CD14-positive monocyte (primary cell): ENCODE measurements at regions not wholly inside any gene's neighbourhood (a gene's known extent, or its start where the extent isn't known, plus 50 kb on each side); places are given as distances from the start of the nearest gene placed in this dataset.
"Not testable (repeated sequence)": the region's sequence is repeated elsewhere in the genome, so short reads cannot be mapped to it uniquely, and the experiment has no call there.

Experiments used
- DNase-seq, 3 donors: peaks; one replicate each; pipeline ENCODE4 v3.0.0-alpha.2; 2011 to 2022
- H2AFZ ChIP-seq: 2 replicates; pipeline ENCODE4 v1.6.0; 2012; ENCODE audit warnings: mild to moderate bottlenecking, low read depth, low read length, inconsistent platforms; ENCODE audit not compliant: insufficient read depth, poor library complexity, severe bottlenecking
- H3K27ac ChIP-seq, 2 donors: 1 replicate in 1 of 2; 2 replicates in 1 of 2; pipeline ENCODE4 v1.5.1; 2012 to 2013; ENCODE audit warnings: low read length in 2 of 2, control low read depth in 1 of 2, inconsistent platforms in 1 of 2, low read depth in 1 of 2, mild to moderate bottlenecking in 1 of 2
- H3K27me3 ChIP-seq, 2 donors: one replicate each; pipeline versions ENCODE4 v1.6.0 to v1.6.1; 2011 to 2013; ENCODE audit warnings: low read length in 2 of 2; ENCODE audit not compliant: control insufficient read depth in 2 of 2, insufficient read depth in 2 of 2
- H3K36me3 ChIP-seq, 2 donors: replicated peaks in 1 of 2; 1 replicate in 1 of 2; 2 replicates in 1 of 2; pipeline versions ENCODE4 v1.5.1 to v1.6.1; 2012 to 2013; ENCODE audit warnings: low read length in 2 of 2, control low read depth in 1 of 2, inconsistent platforms in 1 of 2, mild to moderate bottlenecking in 1 of 2; ENCODE audit not compliant: insufficient read depth in 2 of 2, control insufficient read depth in 1 of 2
- H3K4me1 ChIP-seq, 2 donors: 1 replicate in 1 of 2; 2 replicates in 1 of 2; pipeline versions ENCODE4 v1.5.1 to v1.6.1; 2012 to 2013; ENCODE audit warnings: low read length in 2 of 2, control low read depth in 1 of 2, inconsistent platforms in 1 of 2, mild to moderate bottlenecking in 1 of 2, moderate library complexity in 1 of 2; ENCODE audit not compliant: insufficient read depth in 2 of 2, control insufficient read depth in 1 of 2
- H3K4me2 ChIP-seq: replicated peaks from 2 replicates; pipeline ENCODE3; 2012; ENCODE audit warnings: low read length, moderate library complexity, mild to moderate bottlenecking; ENCODE audit not compliant: poor library complexity, severe bottlenecking; ENCODE audit errors: extremely low read depth
- H3K4me3 ChIP-seq, 3 experiments: fragments of 200-600 bp in 1 of 3; sonication (generic) in 1 of 3; replicated peaks in 1 of 3; 1 replicate in 2 of 3; 2 replicates in 1 of 3; pipeline ENCODE4 v1.5.1; 2011 to 2013; ENCODE audit warnings: low read length in 3 of 3, mild to moderate bottlenecking in 3 of 3, control low read depth in 2 of 3, low read depth in 2 of 3, inconsistent platforms in 1 of 3, moderate library complexity in 1 of 3
- H3K79me2 ChIP-seq: 2 replicates; pipeline ENCODE4 v1.6.0; 2012; ENCODE audit warnings: mild to moderate bottlenecking, control low read depth, inconsistent platforms, low read length, moderate library complexity; ENCODE audit not compliant: insufficient read depth
- H3K9ac ChIP-seq: 2 replicates; pipeline ENCODE4 v1.6.0; 2017; ENCODE audit warnings: low read length, mild to moderate bottlenecking; ENCODE audit not compliant: insufficient read depth, poor library complexity, severe bottlenecking
- H3K9me3 ChIP-seq, 2 donors: replicated peaks in 1 of 2; 1 replicate in 1 of 2; 2 replicates in 1 of 2; pipeline versions ENCODE4 v1.5.1 to v1.6.1; 2012 to 2013; ENCODE audit warnings: low read length in 2 of 2, control low read depth in 1 of 2; ENCODE audit not compliant: control insufficient read depth in 1 of 2, insufficient read depth in 1 of 2
- H4K20me1 ChIP-seq: 2 replicates; pipeline ENCODE4 v1.6.0; 2012; ENCODE audit warnings: mild to moderate bottlenecking, low read length, control low read depth, moderate library complexity; ENCODE audit not compliant: insufficient read depth
- H3K27ac Mint-ChIP-seq, 7 donors: one replicate each; pipeline ENCODE4 v1.8.0; 2020; ENCODE audit warnings: mild to moderate bottlenecking in 7 of 7, mixed read lengths in 7 of 7, moderate library complexity in 6 of 7, inconsistent platforms in 2 of 7
- H3K27me3 Mint-ChIP-seq, 3 donors: one replicate each; pipeline ENCODE4 v1.8.0; 2021 to 2022; ENCODE audit warnings: low read depth in 3 of 3, mild to moderate bottlenecking in 3 of 3, mixed read lengths in 3 of 3, moderate library complexity in 3 of 3, inconsistent platforms in 1 of 3
- H3K36me3 Mint-ChIP-seq, 2 donors: one replicate each; pipeline ENCODE4 v1.8.0; 2020; ENCODE audit warnings: mixed read lengths in 2 of 2, inconsistent platforms in 1 of 2, mild to moderate bottlenecking in 1 of 2
- H3K4me1 Mint-ChIP-seq: one replicate; pipeline ENCODE4 v1.8.0; 2020; ENCODE audit warnings: mild to moderate bottlenecking, mixed read lengths
- H3K4me3 Mint-ChIP-seq, 2 donors: one replicate each; pipeline ENCODE4 v1.8.0; 2020; ENCODE audit warnings: mild to moderate bottlenecking in 2 of 2, mixed read lengths in 2 of 2, moderate library complexity in 1 of 2
- H3K9me3 Mint-ChIP-seq, 7 donors: one replicate each; pipeline ENCODE4 v1.8.0; 2020 to 2022; ENCODE audit warnings: mixed read lengths in 7 of 7, mild to moderate bottlenecking in 6 of 7, moderate library complexity in 6 of 7, inconsistent platforms in 2 of 7
- WGBS: methylation state at CpG from one replicate; pipeline ENCODE4 v1.1.5; 2013; ENCODE audit warnings: missing lambda C conversion rate; ENCODE audit not compliant: insufficient coverage; 5-methylcytosine and 5-hydroxymethylcytosine counted together
- intact Hi-C, 2 donors: fragments of 100-400 bp; cut with micrococcal nuclease; formaldehyde crosslinking; loops; one replicate each; pipeline versions ENCODE4 v1.15.0 to v1.15.1; 2023
- TF ChIP-seq, protein P1 (sequence below): fragments of 200-600 bp; IDR thresholded peaks from one replicate; pipeline ENCODE4 v1.8.0; 2022; ENCODE audit warnings: antibody characterized with exemption, mild to moderate bottlenecking

DNA sequence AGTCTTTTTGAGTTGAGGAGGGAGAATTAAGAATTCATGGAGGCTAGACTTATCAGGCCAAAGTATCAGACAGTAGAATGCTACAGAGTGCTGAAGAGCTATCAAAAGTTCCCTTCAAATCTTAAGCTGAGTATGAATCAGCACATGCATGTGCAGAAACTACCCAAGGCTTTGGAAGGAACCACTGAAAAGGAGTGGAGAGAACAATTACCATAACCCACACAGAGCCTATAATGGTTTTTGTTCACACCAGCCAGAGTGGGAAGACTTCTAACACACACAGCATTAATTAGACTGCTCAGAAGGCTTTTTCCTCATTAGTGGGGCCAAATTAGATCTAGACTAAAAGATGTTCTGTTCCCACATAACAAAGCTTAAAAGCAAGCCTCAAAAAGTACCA is 83.7 kb upstream of the SLC6A11 start:
- intact Hi-C loops: no loop called here
- Mint-ChIP-seq H3K36me3 (no peaks in the 10 kb centered on the region), H3K9me3 (peaks cover 9 to 39% (median 26%) of the 10 kb centered on the region in 7 donors), H3K27me3 (peaks cover 10 to 13% (median 13%) of the 10 kb centered on the region in 3 donors), H3K27ac (no peak overlapping the region), H3K4me3 (no peak overlapping the region), H3K4me1 (no peaks in the 10 kb centered on the region)
- H3K4me1 ChIP-seq: no peaks in the 10 kb centered on the region
- no peak overlapping the region for H3K4me3 ChIP-seq
- H2AFZ ChIP-seq: no peak overlapping the region
- H3K36me3 ChIP-seq: no peaks in the 10 kb centered on the region
- H3K9ac ChIP-seq: no peak overlapping the region
- H3K27ac ChIP-seq: no peak overlapping the region
- H3K79me2 ChIP-seq: no peaks in the 10 kb centered on the region
- no peak overlapping the region for H3K4me2 ChIP-seq
- peaks cover 0 to 4% of the 10 kb centered on the region in 2 donors for H3K27me3 ChIP-seq
- peaks cover 8 to 26% of the 10 kb centered on the region in 2 donors for H3K9me3 ChIP-seq
- no peaks in the 10 kb centered on the region for H4K20me1 ChIP-seq
- TF ChIP-seq, protein P1, sequence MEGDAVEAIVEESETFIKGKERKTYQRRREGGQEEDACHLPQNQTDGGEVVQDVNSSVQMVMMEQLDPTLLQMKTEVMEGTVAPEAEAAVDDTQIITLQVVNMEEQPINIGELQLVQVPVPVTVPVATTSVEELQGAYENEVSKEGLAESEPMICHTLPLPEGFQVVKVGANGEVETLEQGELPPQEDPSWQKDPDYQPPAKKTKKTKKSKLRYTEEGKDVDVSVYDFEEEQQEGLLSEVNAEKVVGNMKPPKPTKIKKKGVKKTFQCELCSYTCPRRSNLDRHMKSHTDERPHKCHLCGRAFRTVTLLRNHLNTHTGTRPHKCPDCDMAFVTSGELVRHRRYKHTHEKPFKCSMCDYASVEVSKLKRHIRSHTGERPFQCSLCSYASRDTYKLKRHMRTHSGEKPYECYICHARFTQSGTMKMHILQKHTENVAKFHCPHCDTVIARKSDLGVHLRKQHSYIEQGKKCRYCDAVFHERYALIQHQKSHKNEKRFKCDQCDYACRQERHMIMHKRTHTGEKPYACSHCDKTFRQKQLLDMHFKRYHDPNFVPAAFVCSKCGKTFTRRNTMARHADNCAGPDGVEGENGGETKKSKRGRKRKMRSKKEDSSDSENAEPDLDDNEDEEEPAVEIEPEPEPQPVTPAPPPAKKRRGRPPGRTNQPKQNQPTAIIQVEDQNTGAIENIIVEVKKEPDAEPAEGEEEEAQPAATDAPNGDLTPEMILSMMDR: no peak
- DNase-seq: no peak

DNA sequence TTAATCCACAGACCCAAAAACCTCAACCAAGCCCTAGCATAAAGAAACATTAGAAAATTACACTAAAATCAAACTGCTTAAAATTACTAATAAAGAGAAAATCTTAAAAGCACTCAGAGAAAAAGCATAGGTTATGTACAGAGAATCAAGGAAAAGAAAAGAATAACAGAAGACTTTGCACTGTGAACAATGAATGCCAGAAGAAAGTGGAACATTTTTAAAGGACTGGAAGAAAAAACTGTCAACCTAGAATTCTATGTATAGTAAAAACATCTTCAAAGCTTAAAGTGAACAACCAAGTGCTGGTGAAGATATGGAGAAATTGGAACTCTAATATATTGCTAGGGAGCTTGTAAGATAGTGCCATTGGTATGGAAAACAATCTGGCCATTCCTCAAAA is 82.7 kb upstream of the SLC6A11 start:
- Mint-ChIP-seq H3K36me3 (no peaks in the 10 kb centered on the region), H3K9me3 (peaks cover 9 to 39% (median 26%) of the 10 kb centered on the region in 7 donors), H3K27ac (no peak overlapping the region), H3K4me3 (no peak overlapping the region), H3K27me3 (peaks cover 16 to 23% (median 19%) of the 10 kb centered on the region in 3 donors), H3K4me1 (peaks cover 1% of the 10 kb centered on the region)
- no peak overlapping the region for H3K4me2 ChIP-seq
- H3K9me3 ChIP-seq: peaks cover 8 to 26% of the 10 kb centered on the region in 2 donors
- no peaks in the 10 kb centered on the region for H3K79me2 ChIP-seq
- TF ChIP-seq, protein P1: no peak
- DNase-seq: no peak
- H3K27me3 ChIP-seq: peaks cover 8 to 12% of the 10 kb centered on the region in 2 donors
- H3K36me3 ChIP-seq: no peaks in the 10 kb centered on the region
- H3K4me1 ChIP-seq: no peaks in the 10 kb centered on the region
- intact Hi-C loops: no loop called here
- H3K4me3 ChIP-seq: no peak overlapping the region
- H4K20me1 ChIP-seq: no peaks in the 10 kb centered on the region
- H2AFZ ChIP-seq: no peak overlapping the region
- no peak overlapping the region for H3K27ac ChIP-seq
- no peak overlapping the region for H3K9ac ChIP-seq

DNA sequence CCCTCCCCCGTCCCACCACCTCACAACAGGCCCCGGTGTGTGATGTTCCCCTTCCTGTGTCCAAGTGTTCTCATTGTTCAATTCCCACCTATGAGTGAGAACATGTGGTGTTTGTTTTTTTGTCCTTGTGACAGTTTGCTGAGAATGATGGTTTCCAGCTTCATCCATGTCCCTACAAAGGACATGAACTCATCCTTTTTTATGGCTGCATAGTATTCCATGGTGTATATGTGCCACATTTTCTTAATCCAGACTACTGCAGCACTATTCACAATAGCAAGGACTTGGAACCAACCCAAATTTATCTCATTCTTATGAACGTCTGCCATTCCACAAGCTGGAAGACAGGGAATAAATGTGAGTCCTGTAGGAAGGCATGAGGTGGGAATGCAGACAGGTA is 79.6 kb upstream of the SLC6A11 start:
- peaks cover 4 to 26% of the 10 kb centered on the region in 2 donors for H3K9me3 ChIP-seq
- not testable (repeated sequence) for H3K4me3 ChIP-seq, H3K27ac ChIP-seq, H3K36me3 Mint-ChIP-seq, H3K79me2 ChIP-seq, H3K4me1 ChIP-seq, H4K20me1 ChIP-seq, H3K4me3 Mint-ChIP-seq, H3K4me2 ChIP-seq, H3K9ac ChIP-seq, H2AFZ ChIP-seq, H3K36me3 ChIP-seq, H3K27ac Mint-ChIP-seq, DNase-seq
- no CpG with 5 or more reads among the region's 3 CpGs for WGBS
- Mint-ChIP-seq H3K27me3 (peaks cover 14 to 32% (median 30%) of the 10 kb centered on the region in 3 donors), H3K4me1 (peaks cover 11% of the 10 kb centered on the region), H3K9me3 (peaks cover 6 to 27% (median 21%) of the 10 kb centered on the region in 7 donors)
- intact Hi-C loops: loop anchor here in 1 of 2 donors (5.0 kb wide), 1 partner anchor 394 kb away; no protein-coding TSS in a partner anchor
- H3K27me3 ChIP-seq: peaks cover 9 to 15% of the 10 kb centered on the region in 2 donors
